ENCODE measurements at regions not wholly inside any gene's neighbourhood (a gene's known extent, or its start where the extent isn't known, plus 50 kb on each side); places are given as distances from the start of the nearest gene placed in this dataset.

DNA sequence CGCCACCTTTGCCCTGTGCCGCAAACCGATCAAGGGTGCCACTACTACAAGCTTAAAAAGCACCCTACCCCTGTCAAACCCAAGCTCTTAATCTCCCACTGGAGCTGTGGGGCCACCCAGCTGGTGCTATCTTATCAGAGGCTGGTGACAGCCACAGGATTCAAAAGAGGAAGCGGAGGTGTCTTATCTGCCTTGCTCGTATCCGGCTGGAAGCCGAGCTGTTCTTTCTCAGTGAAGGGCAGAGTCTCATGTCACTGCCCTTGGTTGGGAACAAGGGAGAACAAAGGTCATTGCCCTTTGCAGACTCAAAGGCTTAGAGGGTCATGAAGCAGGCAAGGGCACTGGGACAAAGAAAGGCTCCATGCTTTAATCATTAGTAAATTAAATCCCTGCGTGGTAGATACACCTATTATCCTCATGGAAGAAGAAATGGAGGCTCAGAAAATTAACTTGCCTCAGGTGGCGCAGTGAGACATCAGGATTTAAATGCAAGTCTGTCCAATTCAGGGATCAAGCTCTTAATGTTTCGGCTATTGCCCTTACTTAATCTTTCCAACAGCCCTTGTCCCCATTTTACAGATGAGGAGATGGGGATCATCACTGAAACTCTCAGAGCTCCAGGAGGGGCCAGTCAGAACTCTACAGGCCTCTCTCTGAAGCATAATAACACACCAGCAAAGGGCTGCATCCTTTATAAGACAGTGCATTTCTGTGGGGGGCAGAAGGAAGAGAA, 360.0 kb upstream of the PROK2 start:
- Histone ChIP-seq H3K4me1 (ENCODE audit: control insufficient read depth, insufficient read depth, low read length) (peaks cover 16% of the 10 kb centered on the region), H3K27me3 (ENCODE audit: control insufficient read depth, insufficient read depth, low read length) (peaks cover 6% of the 10 kb centered on the region), H3K27ac (ENCODE audit: low read length) (no peak overlapping the region), H3K36me3 (ENCODE audit: control insufficient read depth, insufficient read depth, low read length) (no peaks in the 10 kb centered on the region), H3K9me3 (replicated peaks; ENCODE audit: control insufficient read depth, low read depth, low read length) (no peaks in the 10 kb centered on the region), H3K4me3 (ENCODE audit: low read length) (no peak overlapping the region)
- no peak for DNase-seq
- WGBS (ENCODE audit: insufficient coverage), result 74% methylated on average over 5 of the region's 10 CpGs

DNA sequence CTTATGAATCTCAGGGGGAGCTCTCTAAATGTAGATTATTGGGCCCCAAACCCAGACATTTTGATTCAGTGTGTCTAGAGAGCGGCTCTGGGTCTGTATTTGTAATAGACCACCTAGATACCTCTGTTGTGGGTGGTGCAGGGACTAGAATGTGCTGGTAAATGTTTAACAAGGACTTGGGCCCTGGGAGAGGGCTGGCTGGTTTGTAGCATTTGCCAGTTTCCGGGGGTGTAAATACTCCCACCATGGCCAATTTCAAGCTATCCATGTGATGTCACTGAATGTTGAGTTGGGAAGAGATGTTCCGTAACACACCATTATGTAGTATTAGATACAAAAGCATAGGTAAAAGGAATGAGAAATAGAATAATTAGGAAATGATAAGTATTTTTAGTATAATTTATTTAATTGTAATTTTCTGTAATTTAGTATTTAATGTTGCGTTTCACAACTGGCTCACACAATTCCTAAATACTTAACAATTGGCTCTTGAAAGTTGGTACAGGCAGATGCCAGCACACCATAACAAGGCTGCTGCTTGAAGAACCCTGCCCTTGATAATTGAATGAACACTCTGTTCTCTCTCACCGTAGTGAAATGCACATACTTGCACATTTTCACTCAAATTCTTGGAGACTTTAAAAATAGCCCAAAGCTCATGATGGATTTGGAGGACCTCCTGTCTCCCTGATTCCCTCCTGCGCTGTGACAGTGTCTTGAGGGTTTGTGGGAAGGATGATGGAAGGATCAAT, 359.2 kb upstream of the PROK2 start:
- Histone ChIP-seq H3K4me1 (ENCODE audit: control insufficient read depth, insufficient read depth, low read length) (peaks cover 16% of the 10 kb centered on the region), H3K27ac (ENCODE audit: low read length) (no peak overlapping the region), H3K4me3 (ENCODE audit: low read length) (no peak overlapping the region), H3K27me3 (ENCODE audit: control insufficient read depth, insufficient read depth, low read length) (peaks cover 6% of the 10 kb centered on the region), H3K9me3 (replicated peaks; ENCODE audit: control insufficient read depth, low read depth, low read length) (no peaks in the 10 kb centered on the region), H3K36me3 (ENCODE audit: control insufficient read depth, insufficient read depth, low read length) (no peaks in the 10 kb centered on the region)
- no CpG with 5 or more reads among the region's 6 CpGs for WGBS (ENCODE audit: insufficient coverage)
- DNase-seq, result no peak

DNA sequence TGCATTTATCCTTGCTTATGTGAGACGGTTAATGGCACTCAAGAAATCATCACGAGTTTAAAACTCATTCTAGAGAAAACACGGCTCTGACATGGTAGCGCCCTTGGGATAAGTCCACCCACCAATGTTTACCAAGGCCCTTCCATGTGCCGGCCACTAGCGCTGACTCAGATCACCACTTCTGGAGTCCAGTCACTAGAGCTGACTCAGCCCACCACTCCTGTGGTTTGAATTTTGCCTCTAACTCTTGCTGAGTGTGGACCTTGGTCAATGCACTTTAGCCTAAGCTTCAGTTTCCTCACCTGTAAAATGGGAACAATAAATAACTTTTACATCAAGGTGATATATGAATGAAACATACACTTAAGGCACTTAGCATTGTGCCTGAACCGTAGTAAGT, 358.4 kb upstream of the PROK2 start:
- H3K27me3 ChIP-seq (ENCODE audit: control insufficient read depth, insufficient read depth, low read length), result peaks cover 6% of the 10 kb centered on the region
- no peaks in the 10 kb centered on the region for H3K9me3 ChIP-seq (replicated peaks; ENCODE audit: control insufficient read depth, low read depth, low read length)
- no peak for DNase-seq
- H3K4me3 ChIP-seq (ENCODE audit: low read length), result no peak overlapping the region
- WGBS (ENCODE audit: insufficient coverage), result 93% methylated on average over 3 of the region's 7 CpGs
- H3K4me1 ChIP-seq (ENCODE audit: control insufficient read depth, insufficient read depth, low read length), result peaks cover 17% of the 10 kb centered on the region
- no peak overlapping the region for H3K27ac ChIP-seq (ENCODE audit: low read length)
- no peaks in the 10 kb centered on the region for H3K36me3 ChIP-seq (ENCODE audit: control insufficient read depth, insufficient read depth, low read length)

DNA sequence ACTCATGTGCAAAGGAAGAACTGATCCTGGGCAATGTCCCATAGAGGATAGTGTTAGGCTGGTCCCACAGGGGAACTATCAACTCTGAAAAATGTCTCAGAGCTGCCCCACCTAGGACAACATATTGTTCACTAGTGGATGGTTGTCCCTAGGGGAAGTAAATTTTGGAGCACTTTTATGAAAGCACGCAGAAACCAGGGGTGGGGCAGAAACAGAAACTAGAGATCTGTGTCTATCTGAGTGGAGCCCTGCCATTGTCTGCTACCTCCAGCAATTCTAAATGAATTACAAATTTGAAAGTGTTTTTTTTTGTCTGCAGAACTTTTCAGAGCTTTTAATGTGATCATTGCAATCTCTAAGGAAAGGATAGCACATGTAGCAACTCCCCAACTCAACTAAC, 357.1 kb upstream of the PROK2 start:
- Histone ChIP-seq H3K27me3 (ENCODE audit: control insufficient read depth, insufficient read depth, low read length) (peaks cover 6% of the 10 kb centered on the region), H3K4me1 (ENCODE audit: control insufficient read depth, insufficient read depth, low read length) (peaks cover 20% of the 10 kb centered on the region), H3K36me3 (ENCODE audit: control insufficient read depth, insufficient read depth, low read length) (no peaks in the 10 kb centered on the region), H3K27ac (ENCODE audit: low read length) (no peak overlapping the region), H3K4me3 (ENCODE audit: low read length) (no peak overlapping the region), H3K9me3 (replicated peaks; ENCODE audit: control insufficient read depth, low read depth, low read length) (no peaks in the 10 kb centered on the region)
- WGBS (ENCODE audit: insufficient coverage), result no CpG with 5 or more reads among the region's 1 CpG
- DNase-seq, result no peak

DNA sequence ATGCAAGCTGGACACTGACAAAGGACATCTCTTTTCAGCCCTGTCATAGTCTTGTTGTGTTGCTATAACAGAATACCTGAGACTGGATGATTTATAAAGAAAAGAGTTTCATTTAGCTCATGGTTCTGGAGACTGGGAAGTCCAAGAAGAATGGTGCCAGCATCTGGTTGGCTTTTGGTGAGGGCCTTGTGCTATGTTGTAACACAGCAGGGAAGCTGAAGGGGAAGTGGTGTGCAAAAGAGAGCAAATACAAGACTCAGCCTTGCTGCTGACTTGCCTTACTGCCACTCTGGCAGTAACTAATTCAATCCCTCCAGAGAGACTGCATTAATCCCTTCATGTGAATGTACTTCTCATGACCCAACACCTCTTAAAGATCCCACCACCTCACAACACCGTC, 356.3 kb upstream of the PROK2 start:
- no peak overlapping the region for H3K4me3 ChIP-seq (ENCODE audit: low read length)
- no peak for DNase-seq
- peaks cover 6% of the 10 kb centered on the region for H3K27me3 ChIP-seq (ENCODE audit: control insufficient read depth, insufficient read depth, low read length)
- no peak overlapping the region for H3K27ac ChIP-seq (ENCODE audit: low read length)
- H3K36me3 ChIP-seq (ENCODE audit: control insufficient read depth, insufficient read depth, low read length), result no peaks in the 10 kb centered on the region
- H3K9me3 ChIP-seq (replicated peaks; ENCODE audit: control insufficient read depth, low read depth, low read length), result no peaks in the 10 kb centered on the region
- peaks cover 20% of the 10 kb centered on the region for H3K4me1 ChIP-seq (ENCODE audit: control insufficient read depth, insufficient read depth, low read length)
- WGBS (ENCODE audit: insufficient coverage), result 40% methylated on average over 1 of the region's 1 CpG

DNA sequence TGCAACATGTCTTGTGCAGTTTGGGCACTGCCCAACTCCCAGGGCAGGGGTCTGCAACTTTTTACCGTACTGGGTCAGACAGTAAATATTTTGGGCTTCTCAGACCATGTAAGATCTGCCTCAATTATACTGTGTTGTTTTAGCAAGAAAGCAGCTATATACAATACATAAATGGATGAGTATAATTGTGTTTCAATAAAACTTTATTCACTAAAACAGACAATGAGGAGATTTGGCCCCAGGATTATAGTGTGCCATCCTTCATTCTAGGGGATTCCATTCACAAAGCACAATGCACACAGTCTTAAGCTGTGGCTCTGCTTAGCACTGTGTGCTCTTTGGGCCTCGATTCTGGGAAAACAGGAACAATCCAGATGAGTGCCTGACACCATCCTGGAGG, 354.4 kb upstream of the PROK2 start:
- Histone ChIP-seq H3K9me3 (replicated peaks; ENCODE audit: control insufficient read depth, low read depth, low read length) (no peaks in the 10 kb centered on the region), H3K4me3 (ENCODE audit: low read length) (no peak overlapping the region), H3K27ac (ENCODE audit: low read length) (no peak overlapping the region), H3K36me3 (ENCODE audit: control insufficient read depth, insufficient read depth, low read length) (no peaks in the 10 kb centered on the region), H3K27me3 (ENCODE audit: control insufficient read depth, insufficient read depth, low read length) (peaks cover 6% of the 10 kb centered on the region), H3K4me1 (ENCODE audit: control insufficient read depth, insufficient read depth, low read length) (peaks cover 4% of the 10 kb centered on the region)
- no peak for DNase-seq
- 100% methylated on average over 1 of the region's 2 CpGs for WGBS (ENCODE audit: insufficient coverage)

DNA sequence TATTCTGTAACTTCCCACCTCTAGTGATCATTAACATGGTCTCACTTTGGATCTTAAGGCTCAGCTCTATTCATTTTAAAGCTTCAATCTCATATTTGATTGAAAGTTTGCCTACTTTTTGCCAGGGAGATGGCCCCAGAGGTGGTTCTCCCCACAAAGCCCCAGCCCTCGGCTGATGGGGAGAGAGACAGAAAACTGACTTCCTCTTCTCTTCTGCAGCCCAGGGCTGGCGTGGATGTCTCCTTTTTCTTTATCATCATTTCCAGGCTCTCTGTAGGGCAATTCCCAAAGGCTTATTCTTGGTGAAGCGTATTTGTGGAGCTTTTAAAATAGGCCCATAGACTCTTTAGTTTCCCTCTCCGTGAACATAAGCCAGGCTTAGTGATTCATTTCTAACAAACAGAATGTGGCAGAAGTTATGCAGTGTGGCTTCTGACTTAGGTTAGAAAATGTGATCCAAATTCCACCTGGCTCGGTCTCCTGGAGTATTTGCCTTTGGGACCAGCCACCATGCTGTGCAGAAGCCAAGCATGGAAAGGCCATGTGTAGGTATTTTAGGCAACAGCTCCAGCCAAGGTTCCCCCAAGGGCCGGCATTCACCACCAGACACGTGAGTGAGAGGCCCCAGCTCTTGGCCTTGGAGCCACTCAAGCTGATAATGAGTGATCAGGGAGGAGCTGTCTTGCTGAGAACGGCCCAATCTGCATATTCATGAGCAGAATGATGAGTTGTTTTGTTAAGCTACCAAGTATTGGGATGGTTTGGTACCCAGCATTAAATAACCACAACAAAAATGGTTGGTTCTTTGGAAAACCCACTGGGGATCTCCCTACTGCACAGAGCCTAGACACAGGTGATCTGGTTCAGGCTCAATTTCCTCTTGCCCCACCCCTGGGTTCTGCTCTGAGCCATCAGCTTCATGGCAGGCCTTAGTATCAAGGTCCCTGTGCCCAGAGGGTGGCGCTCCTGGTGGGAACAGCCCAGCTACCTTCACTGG, 353.2 kb upstream of the PROK2 start:
- WGBS (ENCODE audit: insufficient coverage), result 50% methylated on average over 4 of the region's 9 CpGs
- Histone ChIP-seq H3K36me3 (ENCODE audit: control insufficient read depth, insufficient read depth, low read length) (no peaks in the 10 kb centered on the region), H3K4me3 (ENCODE audit: low read length) (no peak overlapping the region), H3K27me3 (ENCODE audit: control insufficient read depth, insufficient read depth, low read length) (peaks cover 5% of the 10 kb centered on the region), H3K9me3 (replicated peaks; ENCODE audit: control insufficient read depth, low read depth, low read length) (no peaks in the 10 kb centered on the region), H3K4me1 (ENCODE audit: control insufficient read depth, insufficient read depth, low read length) (peaks cover 4% of the 10 kb centered on the region), H3K27ac (ENCODE audit: low read length) (no peak overlapping the region)
- no peak for DNase-seq

DNA sequence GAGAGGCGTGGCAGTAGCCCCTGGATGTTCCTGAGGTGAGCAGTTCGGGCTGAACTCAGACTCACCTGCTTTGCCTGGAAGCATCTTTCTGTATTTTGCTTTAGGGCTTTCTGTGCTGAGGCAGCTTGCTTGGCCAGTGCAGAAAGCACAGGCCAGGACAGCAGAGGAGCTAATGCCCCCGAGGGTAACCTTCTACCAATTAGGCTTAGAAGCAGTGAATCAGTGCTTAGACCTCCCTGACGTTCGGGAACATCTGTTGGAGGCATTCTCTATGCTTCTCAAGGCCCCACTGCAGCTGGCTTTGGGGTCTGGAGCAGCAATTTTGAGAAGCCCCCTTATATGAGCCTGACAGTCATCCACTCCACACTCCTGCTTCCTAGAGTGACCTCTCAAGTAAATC, 350.7 kb upstream of the PROK2 start:
- Histone ChIP-seq H3K27me3 (ENCODE audit: control insufficient read depth, insufficient read depth, low read length) (no peaks in the 10 kb centered on the region), H3K9me3 (replicated peaks; ENCODE audit: control insufficient read depth, low read depth, low read length) (no peaks in the 10 kb centered on the region), H3K27ac (ENCODE audit: low read length) (no peak overlapping the region), H3K4me3 (ENCODE audit: low read length) (no peak overlapping the region), H3K4me1 (ENCODE audit: control insufficient read depth, insufficient read depth, low read length) (peaks cover 4% of the 10 kb centered on the region), H3K36me3 (ENCODE audit: control insufficient read depth, insufficient read depth, low read length) (no peaks in the 10 kb centered on the region)
- 44% methylated on average over 4 of the region's 5 CpGs for WGBS (ENCODE audit: insufficient coverage)
- DNase-seq, result no peak

DNA sequence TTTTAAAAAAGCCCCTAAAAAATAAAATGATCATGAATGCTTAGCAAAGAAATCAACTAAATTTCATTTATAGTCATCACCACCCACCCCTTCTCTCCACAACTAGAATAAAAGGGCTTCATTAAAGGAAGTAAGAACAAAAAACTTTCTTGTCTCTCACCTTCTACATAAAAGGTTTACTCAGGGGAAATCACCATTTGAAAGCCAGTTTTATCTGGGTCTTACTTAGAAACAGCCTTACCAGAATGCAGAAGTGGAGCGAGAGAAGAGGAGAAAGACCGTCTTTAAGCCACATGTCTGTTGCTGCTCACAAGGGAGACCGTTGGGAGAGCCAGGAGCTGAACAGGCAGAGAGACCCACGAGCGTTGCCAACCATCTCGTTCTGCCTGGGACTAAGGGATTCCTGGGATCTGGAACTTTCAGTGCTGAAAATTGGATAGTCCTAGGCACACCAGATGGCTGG, 350.1 kb upstream of the PROK2 start:
- Histone ChIP-seq H3K4me1 (ENCODE audit: control insufficient read depth, insufficient read depth, low read length) (peaks cover 4% of the 10 kb centered on the region), H3K4me3 (ENCODE audit: low read length) (no peak overlapping the region), H3K36me3 (ENCODE audit: control insufficient read depth, insufficient read depth, low read length) (no peaks in the 10 kb centered on the region), H3K27ac (ENCODE audit: low read length) (no peak overlapping the region), H3K27me3 (ENCODE audit: control insufficient read depth, insufficient read depth, low read length) (no peaks in the 10 kb centered on the region), H3K9me3 (replicated peaks; ENCODE audit: control insufficient read depth, low read depth, low read length) (peaks cover 2% of the 10 kb centered on the region)
- 43% methylated on average over 5 of the region's 6 CpGs for WGBS (ENCODE audit: insufficient coverage)
- DNase-seq, result no peak

All from muscle of leg (tissue), 3 donors.